Duodenal mucosa (tissue), 2 donors: ENCODE measurements at regions not wholly inside any gene's neighbourhood (a gene's known extent, or its start where the extent isn't known, plus 50 kb on each side); places are given as distances from the start of the nearest gene placed in this dataset.

Experiments used
- H3K27ac ChIP-seq: one replicate; pipeline ENCODE4 v1.7.0; 2013; ENCODE audit warnings: low read depth, low read length
- H3K27me3 ChIP-seq, 2 donors: one replicate each; pipeline ENCODE4 v1.7.0; 2013; ENCODE audit warnings: low read length in 2 of 2, control low read depth in 1 of 2; ENCODE audit not compliant: insufficient read depth in 2 of 2, control insufficient read depth in 1 of 2
- H3K36me3 ChIP-seq, 2 donors: one replicate each; pipeline ENCODE4 v1.7.0; 2013; ENCODE audit warnings: low read length in 2 of 2, control low read depth in 1 of 2; ENCODE audit not compliant: insufficient read depth in 2 of 2, control insufficient read depth in 1 of 2
- H3K4me1 ChIP-seq, 2 donors: one replicate each; pipeline ENCODE4 v1.7.0; 2013; ENCODE audit warnings: low read length in 2 of 2, control low read depth in 1 of 2; ENCODE audit not compliant: insufficient read depth in 2 of 2, control insufficient read depth in 1 of 2
- H3K4me3 ChIP-seq, 2 donors: one replicate each; pipeline ENCODE4 v1.7.0; 2013; ENCODE audit warnings: low read length in 2 of 2, low read depth in 1 of 2
- H3K9ac ChIP-seq, 2 donors: one replicate each; pipeline ENCODE4 v1.7.0; 2013; ENCODE audit warnings: low read length in 2 of 2, low read depth in 1 of 2
- H3K9me3 ChIP-seq, 2 donors: one replicate each; pipeline ENCODE4 v1.7.0; 2013; ENCODE audit warnings: low read length in 2 of 2, control low read depth in 1 of 2; ENCODE audit not compliant: control insufficient read depth in 1 of 2

GRCh38 chr12:34600592-34601462 lies 578.5 kb downstream of the ALG10 start:
- no peaks in the 10 kb centered on the region for H3K36me3 ChIP-seq
- peaks cover 74 to 85% of the 10 kb centered on the region in 2 donors for H3K9me3 ChIP-seq
- no peaks in the 10 kb centered on the region for H3K4me1 ChIP-seq

GRCh38 chr12:34601689-34602088 lies 579.4 kb downstream of the ALG10 start:
- Histone ChIP-seq H3K9me3 (peaks cover 70 to 85% of the 10 kb centered on the region in 2 donors), H3K4me1 (no peaks in the 10 kb centered on the region), H3K27me3 (no peaks in the 10 kb centered on the region), H3K36me3 (no peaks in the 10 kb centered on the region), H3K27ac (no peak overlapping the region), H3K9ac (no peak overlapping the region), H3K4me3 (no peak overlapping the region)

More at GRCh38 chr12:34600592-34601462, 578.5 kb downstream of the ALG10 start:
- Histone ChIP-seq H3K9ac (no peak overlapping the region), H3K27me3 (no peaks in the 10 kb centered on the region), H3K27ac (no peak overlapping the region), H3K4me3 (no peak overlapping the region)

GRCh38 chr12:34602213-34602940 lies 580.1 kb downstream of the ALG10 start:
- Histone ChIP-seq H3K27me3 (no peaks in the 10 kb centered on the region), H3K27ac (no peak overlapping the region), H3K4me3 (no peak overlapping the region), H3K9me3 (peaks cover 71 to 85% of the 10 kb centered on the region in 2 donors), H3K4me1 (no peaks in the 10 kb centered on the region), H3K9ac (no peak overlapping the region), H3K36me3 (no peaks in the 10 kb centered on the region)

- Histone ChIP-seq H3K4me1 (no peaks in the 10 kb centered on the region), H3K36me3 (no peaks in the 10 kb centered on the region), H3K4me3 (no peak overlapping the region), H3K27ac (no peak overlapping the region), H3K9ac (no peak overlapping the region), H3K27me3 (no peaks in the 10 kb centered on the region), H3K9me3 (peaks cover 66 to 79% of the 10 kb centered on the region in 2 donors)
Measured at GRCh38 chr12:34603382-34604035, 581.2 kb downstream of the ALG10 start.

GRCh38 chr12:34604227-34604626 lies 581.9 kb downstream of the ALG10 start:
- Histone ChIP-seq H3K9ac (no peak overlapping the region), H3K9me3 (peaks cover 59 to 73% of the 10 kb centered on the region in 2 donors), H3K36me3 (no peaks in the 10 kb centered on the region), H3K27ac (no peak overlapping the region), H3K27me3 (no peaks in the 10 kb centered on the region), H3K4me1 (no peaks in the 10 kb centered on the region), H3K4me3 (no peak overlapping the region)

- H3K36me3 ChIP-seq, result no peaks in the 10 kb centered on the region
- peaks cover 56 to 68% of the 10 kb centered on the region in 2 donors for H3K9me3 ChIP-seq
- H3K9ac ChIP-seq, result no peak overlapping the region
- H3K27me3 ChIP-seq, result no peaks in the 10 kb centered on the region
- H3K4me3 ChIP-seq, result no peak overlapping the region
- H3K4me1 ChIP-seq, result no peaks in the 10 kb centered on the region
- H3K27ac ChIP-seq, result no peak overlapping the region
Measured at GRCh38 chr12:34604631-34605509, 582.6 kb downstream of the ALG10 start.

- Histone ChIP-seq H3K4me3 (no peak overlapping the region), H3K27ac (no peak overlapping the region), H3K9ac (no peak overlapping the region), H3K9me3 (peaks cover 50 to 65% of the 10 kb centered on the region in 2 donors), H3K27me3 (no peaks in the 10 kb centered on the region), H3K36me3 (no peaks in the 10 kb centered on the region), H3K4me1 (no peaks in the 10 kb centered on the region)
Measured at GRCh38 chr12:34605510-34605887, 583.2 kb downstream of the ALG10 start.

GRCh38 chr12:34605955-34606748 lies 583.9 kb downstream of the ALG10 start:
- no peak overlapping the region for H3K27ac ChIP-seq

More at GRCh38 chr12:34605955-34606748, 583.9 kb downstream of the ALG10 start:
- H3K9me3 ChIP-seq, result peaks cover 48 to 60% of the 10 kb centered on the region in 2 donors
- H3K4me3 ChIP-seq, result no peak overlapping the region
- no peaks in the 10 kb centered on the region for H3K36me3 ChIP-seq
- H3K4me1 ChIP-seq, result no peaks in the 10 kb centered on the region
- H3K9ac ChIP-seq, result no peak overlapping the region
- no peaks in the 10 kb centered on the region for H3K27me3 ChIP-seq
